RWPE1 (cell line): ENCODE measurements at regions not wholly inside any gene's neighbourhood (a gene's known extent, or its start where the extent isn't known, plus 50 kb on each side); places are given as distances from the start of the nearest gene placed in this dataset.

Source experiments
- CTCF ChIA-PET: fragments of 350-600 bp; sonication (Branson Sonifier 250); formaldehyde crosslinking; extraction: SDS; loops from one replicate; lab custom pipeline; 2021; lab: Yijun Ruan, JAX
- POLR2A ChIA-PET: fragments of 400-600 bp; formaldehyde crosslinking; extraction: SDS; loops from one replicate; lab custom pipeline; 2020; ENCODE audit warnings: antibody characterized with exemption; ENCODE audit not compliant: low non-redundant PET; lab: Yijun Ruan, JAX
- DNase-seq: peaks from one replicate; pipeline ENCODE4 v3.0.0; 2012; ENCODE audit warnings: low spot score
- H3K27ac ChIP-seq: fragments of 450-650 bp; 2 replicates; pipeline ENCODE4 v1.5.1; 2017
- CTCF ChIP-seq: fragments of 450-650 bp; conservative IDR thresholded peaks from 2 replicates; pipeline ENCODE4 v1.5.1; 2017; ENCODE audit warnings: low read depth, mild to moderate bottlenecking

DNA sequence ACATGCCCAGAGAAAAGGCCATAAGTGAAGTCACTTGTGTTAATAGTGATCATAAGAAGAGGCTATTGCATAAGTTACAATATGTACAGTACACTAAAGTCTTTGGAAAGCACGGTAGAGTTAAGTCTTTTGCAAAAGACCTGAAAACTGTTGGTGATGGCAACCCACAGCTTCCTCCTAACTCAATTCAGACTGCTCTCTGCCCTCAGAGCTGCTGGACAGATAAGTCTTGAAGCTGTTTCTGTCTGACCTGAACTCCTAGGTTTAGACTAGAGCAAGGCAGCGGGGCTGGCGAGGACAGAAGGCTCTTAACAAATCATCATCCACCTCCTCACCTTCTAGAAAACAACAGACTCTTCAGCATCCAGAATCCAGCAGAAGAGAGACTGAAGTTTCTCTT is 125.4 kb downstream of the CD24 start:
- ChIA-PET POLR2A (no interaction called here), CTCF (interaction anchor here (0.7 to 1.0 kb wide), 2 partner anchors 125 to 217 kb away, joined by 3 read pairs; partner anchors contain the start of gene CD24)
- no peak for TF ChIP-seq CTCF
- no peak for DNase-seq
- no peak overlapping the region for H3K27ac ChIP-seq

- ChIA-PET CTCF (interaction anchor here (0.6 kb wide), 1 partner anchor 1987 kb away, joined by 3 read pairs; no protein-coding TSS in a partner anchor), POLR2A (no interaction called here)
- DNase-seq: no peak
- H3K27ac ChIP-seq: no peak overlapping the region
- no peak for TF ChIP-seq CTCF
These were observed 127.4 kb downstream of the CD24 start for GRCh38 chr6:106847116-106847515.

DNA sequence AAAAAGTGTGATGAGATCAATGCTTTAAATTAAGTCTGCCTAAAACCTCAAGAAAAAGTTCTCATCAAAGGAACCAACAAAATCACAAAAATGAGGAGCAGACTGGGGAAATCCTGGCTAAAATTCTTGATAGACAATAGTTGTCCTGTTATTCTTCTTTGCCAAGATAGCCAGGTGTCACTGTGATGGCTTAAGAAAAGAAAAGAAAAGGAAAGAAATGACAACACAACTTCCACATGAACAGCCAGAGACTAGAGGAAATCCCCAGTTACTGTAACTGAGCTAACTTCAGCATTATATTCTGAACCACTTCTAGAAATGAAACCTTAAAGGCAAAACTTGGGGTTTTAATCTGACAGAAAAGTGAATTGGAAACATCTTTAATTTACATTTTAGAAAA is 129.6 kb downstream of the CD24 start:
- ChIA-PET CTCF (interaction anchor here (0.6 kb wide), 1 partner anchor 372 kb away, joined by 4 read pairs; no protein-coding TSS in a partner anchor), POLR2A (no interaction called here)
- DNase-seq: no peak
- no peak for TF ChIP-seq CTCF
- H3K27ac ChIP-seq: no peak overlapping the region

DNA sequence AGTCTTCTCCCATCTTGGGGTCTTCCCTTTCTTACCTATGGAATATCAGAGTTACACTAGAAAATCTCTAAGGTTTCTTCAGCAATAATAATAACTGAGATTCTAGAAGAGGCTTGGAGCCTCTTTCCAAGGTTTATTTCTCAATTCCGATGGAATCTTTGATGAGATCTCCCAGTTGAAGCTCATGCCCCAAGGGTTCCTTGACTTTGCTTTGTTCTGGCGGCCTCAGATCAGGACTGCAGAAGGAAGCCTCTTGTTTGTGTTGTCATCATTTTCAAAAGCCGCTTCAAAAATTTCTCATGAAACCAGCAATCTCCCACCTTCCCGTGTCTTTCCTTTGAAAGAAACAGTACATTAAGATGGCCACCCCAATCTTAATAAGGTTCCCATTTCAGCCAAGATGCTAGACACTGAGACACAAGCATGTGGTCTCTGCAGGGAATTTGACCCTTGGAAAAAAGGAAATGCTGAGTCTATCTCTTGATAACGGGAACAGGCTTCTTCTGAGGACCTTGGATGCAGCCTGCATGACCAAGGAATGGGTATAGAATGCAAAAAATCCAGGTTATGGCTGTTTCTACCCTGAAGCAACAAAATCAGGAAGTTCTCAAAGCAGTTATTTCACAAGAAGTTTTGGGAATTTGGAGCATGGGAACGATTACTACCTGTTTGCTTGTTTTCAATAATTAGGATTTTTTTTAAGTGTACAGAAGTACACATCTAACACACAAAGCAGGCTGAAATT is 141.6 kb downstream of the CD24 start:
- TF ChIP-seq CTCF: no peak
- CTCF ChIA-PET: no interaction called here
- no peak for DNase-seq
- H3K27ac ChIP-seq: no peak overlapping the region
- POLR2A ChIA-PET: no interaction called here

- POLR2A ChIA-PET: no interaction called here
- CTCF ChIA-PET: no interaction called here
- DNase-seq: no peak
- no peak for TF ChIP-seq CTCF
- H3K27ac ChIP-seq: no peak overlapping the region
These were observed 143.6 kb downstream of the CD24 start for GRCh38 chr6:106830930-106831329.

GRCh38 chr6:106829451-106829850 is 145.1 kb downstream of the CD24 start:
- POLR2A ChIA-PET: interaction anchor here (0.7 kb wide), 1 partner anchor 146 kb away, joined by 3 read pairs; no protein-coding TSS in a partner anchor
- CTCF ChIA-PET: no interaction called here
- no peak overlapping the region for H3K27ac ChIP-seq
- no peak for DNase-seq
- no peak for TF ChIP-seq CTCF
